NOMO-1 treated with dmso at 0.1 percent for 144 hours (cell line): ENCODE measurements at regions not wholly inside any gene's neighbourhood (a gene's known extent, or its start where the extent isn't known, plus 50 kb on each side); places are given as distances from the start of the nearest gene placed in this dataset.
"Not testable (repeated sequence)": the region's sequence is repeated elsewhere in the genome, so short reads cannot be mapped to it uniquely, and the experiment has no call there.

Experiments used
- DNase-seq: peaks from one replicate; lab custom pipeline; 2025; ENCODE audit not compliant: unreplicated experiment; lab: John Stamatoyannopoulos, UW

DNA sequence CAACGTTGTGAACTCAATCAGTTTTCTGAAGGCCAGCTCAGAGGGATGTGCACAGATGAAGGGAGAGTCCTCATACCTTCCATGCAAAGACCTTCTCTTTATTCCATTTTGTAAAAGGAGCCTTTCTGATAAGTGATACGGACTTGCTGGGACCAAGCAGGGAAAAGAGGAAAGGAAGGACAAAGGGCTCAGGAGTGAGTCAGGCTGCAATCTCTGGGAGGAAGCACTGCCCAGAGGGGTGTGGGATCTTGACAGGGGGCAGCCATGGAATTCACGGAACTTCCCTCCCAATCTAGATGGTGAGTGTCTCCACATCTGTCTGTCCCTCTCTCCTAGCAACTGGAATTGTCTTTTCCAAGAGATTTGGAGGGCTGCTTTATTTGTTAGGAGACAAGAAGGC, 281.4 kb upstream of the CELF4 start:
- DNase-seq: no peak

DNA sequence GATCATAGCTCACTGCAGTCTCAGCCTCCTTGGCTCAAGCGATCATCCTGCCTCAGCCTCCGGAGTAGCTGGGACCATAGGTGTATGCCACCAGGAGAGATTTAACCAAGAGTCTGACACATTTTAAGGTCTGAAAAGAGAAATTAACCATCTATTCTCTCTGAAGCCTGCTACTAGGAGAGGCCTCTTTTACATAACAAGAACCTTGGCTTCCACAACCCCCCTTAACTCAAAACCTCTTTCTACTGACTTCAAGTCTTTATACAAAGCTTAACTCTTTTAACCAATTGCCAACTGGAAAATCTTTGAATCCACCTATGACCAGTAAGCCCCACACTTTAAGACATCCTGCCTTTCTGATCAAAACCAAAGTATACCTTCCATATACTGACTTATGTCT, 279.9 kb upstream of the CELF4 start:
- no peak for DNase-seq

DNA sequence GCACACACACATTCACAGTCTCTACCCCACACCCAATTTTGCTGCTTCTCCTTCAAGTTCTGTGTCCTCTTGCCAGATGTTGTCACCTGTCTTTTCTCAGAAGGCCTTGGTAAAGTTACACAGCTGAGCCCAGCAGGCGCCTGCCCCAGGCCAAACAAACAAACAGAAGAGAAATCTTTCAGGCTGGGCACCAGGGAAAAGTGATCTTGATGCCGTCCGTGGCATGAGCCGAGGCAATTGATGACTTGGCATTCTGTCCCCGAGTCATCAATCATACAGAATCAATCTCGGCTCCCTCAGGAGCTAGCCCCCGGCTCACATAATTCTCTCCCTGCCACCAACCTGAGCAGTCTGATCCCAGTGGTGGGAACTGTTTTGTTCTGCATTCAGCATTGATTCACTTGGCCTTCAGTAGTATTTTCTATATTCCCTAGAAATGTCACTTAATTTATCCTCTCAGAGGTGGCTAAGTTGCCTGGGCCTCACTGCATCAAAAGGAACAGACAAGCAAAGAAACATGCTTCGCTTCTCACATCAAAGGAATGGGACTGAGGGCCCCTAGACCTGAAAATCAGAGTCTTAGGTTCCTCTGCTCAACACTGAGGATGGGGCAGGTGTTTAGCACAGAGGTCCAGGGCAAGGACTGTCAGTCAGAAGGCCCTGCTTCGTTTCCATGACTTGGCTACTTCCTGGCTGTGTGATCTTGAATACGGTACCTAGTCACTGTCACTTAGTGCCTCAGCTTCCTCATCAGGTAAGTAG, 278.8 kb upstream of the CELF4 start:
- DNase-seq: no peak

DNA sequence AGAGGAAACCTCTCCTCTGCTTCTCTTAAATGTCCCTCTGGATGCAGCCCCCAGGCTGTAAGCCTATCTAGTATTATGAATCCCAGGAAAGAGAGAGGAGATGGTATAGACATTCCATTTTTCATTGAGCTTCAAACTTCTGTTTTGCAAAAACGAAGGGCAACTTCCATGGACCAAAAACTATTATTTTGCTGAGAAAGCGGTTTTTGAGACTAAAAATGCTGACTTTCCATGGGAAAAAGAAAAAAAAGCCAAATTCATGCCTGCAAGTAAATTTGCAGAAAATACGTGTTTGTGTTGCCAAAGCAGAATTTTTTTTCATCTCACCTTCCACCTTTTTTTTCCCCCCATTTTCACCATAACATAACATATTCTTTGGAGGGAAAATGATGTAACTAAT, 272.5 kb upstream of the CELF4 start:
- DNase-seq: no peak

DNA sequence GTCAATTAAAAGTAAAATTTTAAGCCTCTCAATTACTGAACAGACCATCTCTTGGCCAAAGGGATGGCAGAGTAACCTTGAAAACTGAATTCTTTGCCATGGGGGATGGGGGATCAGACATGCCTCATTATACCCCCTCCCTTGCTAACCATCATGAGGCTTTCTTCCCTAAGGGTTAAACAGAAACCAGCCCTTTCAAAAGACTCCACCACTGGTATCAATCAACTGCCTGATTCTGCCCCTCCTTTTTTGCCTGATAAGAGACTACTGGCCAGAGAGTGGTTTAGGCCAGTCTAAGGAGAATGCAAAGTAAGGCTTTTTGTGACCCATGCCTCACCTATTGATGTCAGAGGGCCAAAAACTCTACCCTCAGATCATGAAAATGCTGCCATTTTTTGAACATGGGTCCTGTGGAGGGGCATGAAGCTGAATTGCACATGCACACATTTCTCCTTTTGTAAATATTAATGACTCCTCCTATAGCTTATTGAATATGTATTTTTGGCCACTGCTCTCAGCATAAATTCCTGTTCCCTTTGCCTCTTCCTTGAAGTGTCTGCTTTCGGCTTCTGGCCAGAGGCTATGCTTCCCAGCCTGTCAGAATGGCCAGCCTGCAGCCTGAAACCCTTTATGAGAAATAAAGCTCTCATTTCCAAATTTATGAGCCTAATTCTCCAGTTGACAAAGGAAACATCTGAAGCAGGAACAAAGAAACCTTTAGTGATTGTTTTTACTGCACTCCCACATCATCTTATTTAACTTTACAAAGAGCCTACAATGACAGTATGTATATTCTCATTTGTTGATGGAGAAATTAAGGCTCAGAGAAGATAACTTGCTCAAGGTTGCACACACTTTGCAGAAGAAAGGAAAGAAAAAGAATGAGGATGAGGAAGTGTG, 270.7 kb upstream of the CELF4 start:
- no peak for DNase-seq

DNA sequence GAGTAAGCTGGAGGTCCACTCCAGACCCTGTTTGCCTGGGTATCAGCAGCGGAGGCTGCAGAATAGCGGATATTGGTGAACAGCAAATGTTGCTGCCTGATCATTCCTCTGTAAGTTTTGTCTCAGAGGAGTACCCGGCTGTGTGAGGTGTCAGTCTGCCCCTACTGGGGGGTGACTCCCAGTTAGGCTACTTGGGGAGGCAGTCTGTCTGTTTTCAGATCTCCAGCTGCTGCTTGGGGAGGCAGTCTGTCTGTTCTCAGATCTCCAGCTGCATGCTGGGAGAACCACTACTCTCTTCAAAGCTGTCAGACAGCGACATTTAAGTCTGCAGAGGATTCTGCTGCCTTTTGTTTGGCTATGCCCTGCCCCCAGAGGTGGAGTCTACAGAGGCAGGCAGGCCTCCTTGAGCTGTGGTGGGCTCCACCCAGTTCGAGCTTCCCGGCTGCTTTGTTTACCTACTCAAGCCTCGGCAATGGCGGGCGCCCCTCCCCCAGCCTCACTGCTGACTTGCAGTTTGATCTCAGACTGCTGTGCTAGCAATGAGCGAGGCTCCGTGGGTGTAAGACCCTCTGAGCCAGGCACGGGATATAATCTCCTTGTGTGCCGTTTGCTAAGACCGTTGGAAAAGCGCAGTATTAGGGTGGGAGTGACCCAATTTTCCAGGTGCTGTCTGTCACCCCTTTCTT, 266.6 kb upstream of the CELF4 start:
- DNase-seq: not testable (repeated sequence)

DNA sequence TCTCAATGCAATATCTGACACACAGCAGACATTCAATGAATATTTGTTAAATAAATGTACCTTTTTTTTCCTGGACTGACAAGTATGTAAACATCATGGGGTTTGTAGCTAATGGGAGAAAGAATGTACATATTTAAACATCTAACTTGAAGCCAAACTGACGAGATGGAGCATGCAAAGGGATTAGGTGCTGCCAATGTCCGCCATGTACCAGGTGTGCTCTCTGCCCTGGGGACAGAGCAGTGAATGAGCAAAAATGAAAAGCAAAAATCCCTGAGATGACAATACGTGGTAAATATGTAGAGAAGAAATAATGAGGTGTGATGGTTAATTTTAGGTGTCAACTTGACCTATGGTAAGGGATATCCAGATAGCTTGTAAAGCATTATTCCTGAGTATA, 247.4 kb upstream of the CELF4 start:
- DNase-seq: no peak

DNA sequence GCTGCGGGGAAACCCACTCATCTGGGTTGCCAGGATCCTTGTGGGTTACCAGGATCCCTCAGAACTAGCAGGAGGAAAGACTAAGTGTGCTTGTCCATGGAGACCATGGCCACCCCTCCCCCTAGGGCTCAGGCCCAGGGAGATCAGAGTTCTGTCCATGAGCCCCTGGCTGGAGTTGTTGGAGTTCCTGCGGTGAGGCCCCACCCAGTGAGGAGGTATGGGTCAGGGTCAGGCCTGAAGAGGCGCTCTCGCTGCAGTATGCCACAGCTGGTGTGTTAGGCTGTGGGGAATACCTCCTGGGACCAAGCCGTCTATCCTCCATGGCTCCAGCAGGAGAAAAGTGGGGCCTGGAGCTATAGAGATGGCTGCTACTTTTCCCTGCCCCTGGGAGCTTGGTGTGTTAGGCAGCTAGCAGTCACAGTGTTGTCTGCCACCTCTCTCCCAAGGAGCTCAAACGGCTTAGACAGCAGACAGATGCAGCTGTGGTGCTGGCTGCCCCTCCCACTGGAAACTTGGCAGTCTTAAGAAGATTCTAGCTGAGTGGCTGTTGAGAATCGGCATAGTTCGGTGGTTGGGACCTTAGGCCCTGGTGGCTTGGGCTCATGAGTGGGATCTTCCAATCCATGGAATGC, 240.3 kb upstream of the CELF4 start:
- no peak for DNase-seq

DNA sequence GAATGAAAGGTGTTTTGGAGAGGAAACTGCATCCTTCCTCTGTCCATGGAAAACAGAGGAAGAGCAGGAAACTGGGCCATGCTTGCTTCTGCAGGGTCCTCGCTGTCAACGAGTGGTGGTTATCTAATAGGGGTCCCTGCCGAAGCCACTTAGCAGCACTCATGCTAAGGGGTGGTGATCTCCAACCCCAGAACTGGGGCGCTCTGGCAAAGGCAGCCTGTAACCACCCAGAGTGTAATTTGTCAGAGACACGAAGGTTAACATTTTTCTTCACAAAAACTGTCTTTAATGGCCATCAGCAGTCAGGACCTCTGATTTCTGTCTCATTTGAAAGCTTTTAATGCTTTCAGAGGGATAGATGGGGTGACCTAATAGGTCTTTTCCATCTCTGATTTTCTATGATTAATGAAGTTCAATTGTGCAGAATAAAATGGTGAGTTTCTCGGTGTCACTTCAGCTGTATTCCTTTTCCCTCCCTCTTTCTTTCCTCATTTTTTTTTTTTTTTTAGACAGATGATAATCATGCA, 231.3 kb upstream of the CELF4 start:
- DNase-seq: no peak

DNA sequence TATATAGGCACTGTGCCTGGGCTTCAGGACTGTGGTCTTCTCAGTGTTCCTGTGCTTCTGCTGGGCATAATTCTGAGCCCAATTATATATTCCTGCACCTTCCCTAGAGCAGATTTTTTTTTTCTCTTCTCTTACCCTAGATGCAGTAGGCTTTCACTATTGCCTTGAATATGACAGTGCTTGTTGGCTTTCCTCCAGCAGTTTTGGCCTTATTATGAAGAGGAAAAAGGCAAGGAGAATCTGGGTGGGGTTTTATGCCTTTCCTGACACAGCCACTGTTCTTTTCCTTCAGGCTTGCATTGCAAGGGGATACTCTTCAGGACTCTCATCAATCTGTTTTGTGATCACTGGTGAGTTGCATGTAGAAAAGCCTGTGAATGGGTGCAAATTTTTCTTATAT, 221.9 kb upstream of the CELF4 start:
- DNase-seq: no peak

DNA sequence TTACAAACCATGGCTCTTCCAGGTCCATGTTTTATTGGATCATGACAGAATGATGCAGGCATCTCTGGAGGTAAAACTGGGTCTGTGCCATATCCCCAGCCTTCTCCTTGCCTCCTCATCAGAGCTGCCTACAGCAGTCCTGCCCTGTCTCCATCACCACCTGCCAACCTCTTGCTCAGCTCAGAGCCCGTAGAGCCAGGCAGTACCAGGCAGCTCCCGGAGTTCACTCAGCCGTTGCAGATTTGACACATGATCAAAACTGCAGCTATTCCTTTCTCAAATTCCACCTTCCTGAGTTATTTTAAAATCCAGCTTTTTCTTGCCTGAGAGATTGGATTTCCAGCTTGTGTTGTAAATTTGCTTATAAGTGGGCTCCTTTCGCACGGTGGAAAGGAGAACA, 218.2 kb upstream of the CELF4 start:
- no peak for DNase-seq

DNA sequence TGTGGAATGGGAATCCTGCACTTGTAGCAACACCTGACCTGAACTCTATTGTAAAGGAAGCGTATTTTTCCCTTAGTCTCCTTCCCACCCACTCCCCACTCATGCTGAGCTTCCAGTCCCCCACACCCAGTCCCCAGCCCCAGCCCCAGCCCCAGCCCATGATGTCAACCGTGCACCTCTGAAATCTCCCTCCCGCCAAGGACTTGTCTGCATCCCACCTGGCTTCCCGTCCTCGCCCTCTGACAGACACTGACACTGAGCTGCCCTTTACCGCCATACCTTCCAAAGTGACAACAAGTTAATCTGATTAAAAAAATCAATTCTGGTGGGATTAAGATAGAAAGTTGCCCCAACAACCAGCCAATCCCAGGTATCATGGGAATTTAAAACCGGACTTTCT, 213.6 kb upstream of the CELF4 start:
- DNase-seq: no peak

DNA sequence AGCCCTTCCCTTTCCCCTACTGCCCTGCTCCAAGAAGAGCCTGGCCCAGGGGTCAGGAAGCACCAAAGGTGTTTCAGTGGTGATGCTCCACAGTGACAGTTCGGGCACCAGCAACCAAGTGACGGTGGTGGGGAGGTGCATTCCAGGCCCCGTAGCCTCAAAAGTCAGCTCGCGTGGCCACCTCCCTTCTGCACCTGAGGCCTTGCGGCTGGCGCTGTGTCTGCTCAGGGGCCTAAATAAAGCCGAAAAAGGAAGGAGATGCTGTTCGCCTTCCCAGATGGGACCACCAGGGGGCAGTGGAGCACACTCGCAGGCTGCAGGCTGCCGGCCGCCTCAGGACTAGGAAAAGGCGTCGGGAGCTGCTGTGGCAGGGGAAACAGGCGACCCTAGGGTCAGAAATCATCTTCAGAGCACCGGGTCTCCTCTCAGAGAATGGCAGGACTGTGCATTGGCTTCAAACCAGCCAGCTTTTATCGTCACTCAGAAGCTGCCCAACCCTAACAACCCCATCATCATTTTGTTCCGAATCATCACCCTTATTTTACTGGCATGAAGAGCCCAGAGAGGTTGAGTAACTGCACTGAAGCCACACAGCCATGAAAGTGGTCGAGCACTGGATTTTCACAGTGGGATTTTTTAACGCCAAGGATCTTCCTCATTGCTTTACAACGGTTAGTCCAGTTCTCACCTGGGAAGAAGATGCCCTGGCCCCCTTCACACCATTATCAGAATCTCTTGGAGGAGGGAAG, 213.0 kb upstream of the CELF4 start:
- DNase-seq: no peak

DNA sequence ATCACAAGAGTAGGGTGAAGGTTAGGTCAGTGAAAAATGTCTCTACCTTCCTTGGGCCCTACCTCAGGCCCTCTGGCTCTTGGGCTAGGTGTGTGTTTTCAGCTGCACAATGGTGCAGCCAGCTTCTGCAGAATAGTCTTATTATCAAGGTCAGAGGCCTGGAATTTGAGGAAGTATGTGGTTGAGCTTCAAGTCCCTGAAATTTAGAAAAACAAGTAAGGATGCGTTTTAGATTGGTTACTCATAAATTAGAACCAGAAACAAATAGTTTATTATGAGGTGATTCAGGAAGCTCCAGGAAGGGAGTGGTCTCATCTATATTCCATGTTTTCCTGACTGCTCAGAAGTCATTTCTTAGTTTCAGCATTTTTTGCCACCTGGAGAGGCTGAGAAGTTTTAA, 204.2 kb upstream of the CELF4 start:
- DNase-seq: no peak

DNA sequence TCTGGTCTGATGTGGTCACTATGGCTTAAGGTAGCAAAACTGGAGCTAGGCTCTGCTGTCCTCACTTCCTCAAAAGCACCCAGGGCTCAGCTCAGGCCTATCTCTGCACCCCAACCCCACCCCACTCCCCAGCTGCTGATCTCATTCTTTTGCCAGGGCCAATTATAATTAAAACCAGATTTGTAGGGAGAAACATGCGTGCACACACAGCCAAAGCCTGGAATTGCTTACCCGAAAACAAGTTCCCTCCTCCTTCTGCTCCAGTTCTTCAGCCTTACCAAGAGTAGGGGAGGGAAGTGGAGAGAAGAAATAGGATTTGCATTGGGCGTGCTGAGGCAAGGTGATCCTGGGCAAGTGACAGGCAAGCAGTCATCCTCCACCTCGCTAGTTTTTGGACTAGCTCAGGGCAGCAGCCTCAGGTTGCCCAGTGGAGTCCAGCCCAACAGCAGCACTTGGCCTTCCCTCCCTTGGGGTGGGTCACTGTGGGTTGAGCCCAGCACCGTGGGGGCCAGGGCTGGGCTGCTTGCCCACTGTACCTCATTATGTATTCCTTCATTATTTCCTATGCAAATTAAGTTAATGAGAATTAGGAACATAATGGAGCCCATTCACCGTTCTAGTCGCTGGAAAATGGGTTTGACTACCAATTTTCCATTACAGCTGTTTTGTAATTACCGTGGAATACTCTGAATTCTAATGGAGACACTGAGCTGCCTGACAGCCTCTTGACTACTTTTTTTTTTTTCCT, 199.1 kb upstream of the CELF4 start:
- no peak for DNase-seq

DNA sequence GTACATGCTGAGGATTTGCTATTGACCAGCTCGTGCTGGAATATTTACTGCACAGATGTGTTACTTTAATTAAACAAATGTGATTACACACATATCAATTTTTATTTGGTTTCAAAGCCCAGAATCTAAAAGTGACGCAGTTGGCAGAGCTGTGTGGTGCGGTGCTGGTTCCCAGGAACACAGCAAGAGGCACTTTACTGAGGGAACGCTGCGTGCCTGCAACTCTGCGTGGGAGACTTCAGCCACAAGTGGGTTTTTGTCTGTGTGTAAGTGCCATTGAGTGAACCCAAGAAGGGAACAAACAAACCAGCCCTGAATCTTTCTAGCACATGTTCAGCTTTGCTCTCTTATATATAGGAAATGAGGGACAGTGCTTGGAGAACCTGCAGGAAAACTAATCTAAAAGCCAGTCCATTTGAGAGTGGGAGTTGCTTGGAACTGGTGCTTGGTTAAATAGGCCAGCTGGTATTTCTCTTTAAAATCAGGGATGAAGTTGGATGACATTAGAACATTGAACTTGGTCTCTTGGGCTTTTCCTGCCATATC, 196.6 kb upstream of the CELF4 start:
- no peak for DNase-seq

DNA sequence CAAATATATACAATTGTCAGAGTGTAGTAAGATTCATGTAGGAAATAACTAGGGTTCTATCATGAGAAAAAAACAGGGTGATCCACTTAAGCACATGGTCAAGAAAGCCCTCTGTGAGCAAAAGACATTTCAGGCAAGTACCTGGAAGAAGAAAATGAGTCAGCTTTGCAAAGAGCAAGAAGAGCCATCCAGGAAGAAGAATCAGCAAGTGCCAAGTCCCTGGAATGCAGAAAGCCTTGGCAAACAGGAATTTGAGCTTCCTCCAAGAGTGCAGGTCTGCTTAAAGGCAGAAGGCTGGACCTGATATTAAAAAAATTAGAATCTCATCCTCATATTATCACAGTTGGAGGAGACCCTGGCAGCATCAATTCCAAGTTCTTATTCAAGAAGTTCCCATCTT, 188.5 kb upstream of the CELF4 start:
- DNase-seq: no peak

DNA sequence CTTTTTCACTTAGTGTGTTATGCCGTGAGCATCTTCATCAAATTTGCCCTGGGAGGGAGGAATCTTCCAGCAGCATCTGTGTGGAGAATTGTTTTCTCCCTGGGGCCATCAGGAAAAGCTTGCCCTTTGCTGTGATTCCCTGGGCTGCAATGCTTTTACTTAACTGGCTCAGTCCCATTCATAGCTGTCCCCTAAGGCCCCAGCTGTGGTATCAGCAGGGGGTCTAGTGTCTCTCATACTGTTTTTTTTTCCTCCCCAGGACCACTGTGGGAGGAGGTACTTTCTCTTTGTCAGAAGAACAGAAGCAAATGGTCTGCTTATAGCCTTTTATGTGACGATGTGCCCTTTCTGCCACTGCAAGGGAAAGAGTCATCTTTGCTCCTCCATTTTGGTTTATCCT, 176.8 kb upstream of the CELF4 start:
- DNase-seq: no peak

DNA sequence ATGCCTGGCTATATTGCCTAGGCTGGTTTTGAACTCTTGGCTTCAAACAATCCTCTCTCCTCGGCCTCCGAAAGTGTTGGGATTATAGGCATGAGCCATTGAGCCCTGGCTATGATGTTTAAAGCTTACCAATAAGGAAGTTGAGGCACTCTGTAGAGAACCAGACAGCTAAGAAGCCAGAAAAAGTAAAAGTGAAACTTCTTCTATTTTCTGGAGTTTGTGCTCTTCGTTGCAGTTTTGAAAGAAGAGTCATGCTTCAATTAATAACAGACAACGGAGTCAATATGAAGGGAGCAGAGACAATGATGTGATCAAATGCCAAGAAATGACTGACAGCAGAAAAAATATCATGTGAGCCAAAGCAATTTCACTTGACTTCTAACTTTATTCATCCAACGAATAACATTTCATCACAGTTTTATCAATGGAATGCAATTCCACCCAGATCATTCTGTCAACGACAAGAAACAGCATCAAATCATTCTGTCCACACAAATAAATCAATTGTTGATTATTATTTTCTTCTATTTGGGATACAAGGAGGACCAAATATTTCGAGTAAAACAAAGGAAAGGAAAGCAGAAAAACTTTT, 175.5 kb upstream of the CELF4 start:
- no peak for DNase-seq
